GM18873 (cell line): ENCODE measurements at regions not wholly inside any gene's neighbourhood (a gene's known extent, or its start where the extent isn't known, plus 50 kb on each side); places are given as distances from the start of the nearest gene placed in this dataset.
"Not testable (repeated sequence)": the region's sequence is repeated elsewhere in the genome, so short reads cannot be mapped to it uniquely, and the experiment has no call there.

Experiments
- ATAC-seq: cut with Tn5 transposase; IDR thresholded peaks from one replicate; pipeline ENCODE4 v1.9.1; 2021; ENCODE audit warnings: mild to moderate bottlenecking, moderate library complexity, moderate number of reproducible peaks; ENCODE audit not compliant: unreplicated experiment, low FRiP score

GRCh38 chr11:29119116-29119515 lies 897.7 kb downstream of the KCNA4 start:
- no peak for ATAC-seq

- ATAC-seq = no peak
Measured at GRCh38 chr11:29100967-29101366, 915.9 kb downstream of the KCNA4 start.

GRCh38 chr11:29095821-29096220 lies 921.0 kb downstream of the KCNA4 start:
- ATAC-seq = no peak

GRCh38 chr11:29093416-29094120 lies 923.3 kb downstream of the KCNA4 start:
- no peak for ATAC-seq

- ATAC-seq = no peak
Measured at GRCh38 chr11:29087200-29087812, 929.5 kb downstream of the KCNA4 start.

- no peak for ATAC-seq
Measured at GRCh38 chr11:29075726-29076125, 941.1 kb downstream of the KCNA4 start.

GRCh38 chr11:29063630-29064361 lies 953.0 kb downstream of the KCNA4 start:
- no peak for ATAC-seq

- no peak for ATAC-seq
Measured at GRCh38 chr11:29061452-29061851, 953.3 kb downstream of the METTL15 start.

GRCh38 chr11:29056487-29056886 lies 948.3 kb downstream of the METTL15 start:
- ATAC-seq = not testable (repeated sequence)

GRCh38 chr11:29051935-29052334 lies 943.7 kb downstream of the METTL15 start:
- no peak for ATAC-seq

- not testable (repeated sequence) for ATAC-seq
Measured at GRCh38 chr11:29050962-29051361, 942.8 kb downstream of the METTL15 start.

GRCh38 chr11:29040489-29040888 lies 932.3 kb downstream of the METTL15 start:
- ATAC-seq = no peak

- no peak for ATAC-seq
Measured at GRCh38 chr11:29032384-29033149, 924.4 kb downstream of the METTL15 start.

GRCh38 chr11:29029452-29029851 lies 921.3 kb downstream of the METTL15 start:
- ATAC-seq = no peak

- ATAC-seq = no peak
Measured at GRCh38 chr11:29027436-29027835, 919.2 kb downstream of the METTL15 start.

GRCh38 chr11:29026286-29026685 lies 918.1 kb downstream of the METTL15 start:
- no peak for ATAC-seq

- no peak for ATAC-seq
Measured at GRCh38 chr11:29025001-29025400, 916.8 kb downstream of the METTL15 start.

- ATAC-seq = no peak
Measured at GRCh38 chr11:29024386-29024785, 916.2 kb downstream of the METTL15 start.

GRCh38 chr11:29023761-29024160 lies 915.6 kb downstream of the METTL15 start:
- no peak for ATAC-seq

- ATAC-seq = no peak
Measured at GRCh38 chr11:29022676-29023075, 914.5 kb downstream of the METTL15 start.
